ENCODE measurements at regions not wholly inside any gene's neighbourhood (a gene's known extent, or its start where the extent isn't known, plus 50 kb on each side); places are given as distances from the start of the nearest gene placed in this dataset.
A peak's percentile ranks its signal among the peaks of the same experiment; 100 is the strongest.
"Not testable (repeated sequence)": the region's sequence is repeated elsewhere in the genome, so short reads cannot be mapped to it uniquely, and the experiment has no call there.

- DNase-seq, result not testable (repeated sequence)
Measured at GRCh38 chr5:176140138-176140537, 98.1 kb upstream of the SIMC1 start.

- no peak for DNase-seq
Measured at GRCh38 chr5:176144508-176144907, 93.7 kb upstream of the SIMC1 start.

DNA sequence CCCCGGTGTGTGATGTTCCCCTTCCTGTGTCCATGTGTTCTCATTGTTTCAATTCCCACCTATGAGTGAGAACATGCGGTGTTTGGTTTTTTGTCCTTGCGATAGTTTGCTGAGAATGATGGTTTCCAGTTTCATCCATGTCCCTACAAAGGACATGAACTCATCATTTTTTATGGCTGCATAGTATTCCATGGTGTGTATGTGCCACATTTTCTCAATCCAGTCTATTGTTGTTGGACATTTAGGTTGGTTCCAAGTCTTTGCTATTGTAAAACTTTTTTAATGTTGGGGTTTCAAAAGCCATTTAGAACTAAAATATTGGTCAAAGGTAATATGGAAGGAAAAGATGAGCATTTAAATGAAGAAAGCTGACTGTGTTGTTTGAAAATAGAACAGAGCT is 88.3 kb upstream of the SIMC1 start:
- DNase-seq, result not testable (repeated sequence)

GRCh38 chr5:176151281-176151680 is 86.9 kb upstream of the SIMC1 start:
- DNase-seq, result no peak

GRCh38 chr5:176152191-176152929 is 85.9 kb upstream of the SIMC1 start:
- DNase-seq, result peak in 1 of 56 donors; percentile 25

DNA sequence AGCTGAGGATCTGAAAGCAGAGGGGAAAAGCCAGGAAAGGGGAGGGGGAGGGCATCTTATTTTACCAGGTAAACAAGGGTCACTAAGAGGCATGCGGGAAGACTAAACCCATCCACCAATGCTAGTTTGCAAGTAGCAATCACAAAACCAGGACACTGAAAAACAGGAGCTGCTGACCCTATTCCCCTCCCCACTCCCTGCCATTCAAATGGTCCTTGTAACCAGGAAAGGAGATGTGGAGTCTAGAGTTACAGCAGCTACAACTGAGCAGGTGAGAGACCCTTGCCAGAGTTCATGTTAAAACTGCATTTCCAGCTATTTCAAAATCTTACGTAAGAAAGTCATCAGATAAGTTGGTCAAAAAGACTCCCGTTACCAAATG is 85.3 kb upstream of the SIMC1 start:
- no peak for DNase-seq

- no peak for DNase-seq
Measured at GRCh38 chr5:176153741-176154140, 84.5 kb upstream of the SIMC1 start.

DNA sequence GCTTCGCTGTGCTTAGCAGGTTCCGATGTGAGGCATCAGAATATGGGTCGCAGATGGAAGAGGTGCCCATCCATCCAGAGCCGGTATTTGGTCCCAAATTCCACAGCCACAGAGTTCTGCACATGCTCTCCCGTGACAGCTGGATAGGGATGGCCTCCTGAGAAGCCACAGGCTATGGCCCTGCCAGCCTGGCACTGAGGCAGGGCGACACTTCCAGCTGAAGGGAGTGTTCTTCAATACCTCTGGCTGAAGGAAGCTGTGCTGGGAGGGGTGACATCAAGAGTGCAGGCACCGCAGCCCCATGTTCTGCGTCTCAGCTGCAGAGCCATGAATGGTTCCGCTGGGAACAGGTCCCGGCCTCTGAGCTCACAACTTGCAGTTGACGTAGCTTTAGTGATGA is 83.4 kb upstream of the SIMC1 start:
- DNase-seq, result no peak

DNA sequence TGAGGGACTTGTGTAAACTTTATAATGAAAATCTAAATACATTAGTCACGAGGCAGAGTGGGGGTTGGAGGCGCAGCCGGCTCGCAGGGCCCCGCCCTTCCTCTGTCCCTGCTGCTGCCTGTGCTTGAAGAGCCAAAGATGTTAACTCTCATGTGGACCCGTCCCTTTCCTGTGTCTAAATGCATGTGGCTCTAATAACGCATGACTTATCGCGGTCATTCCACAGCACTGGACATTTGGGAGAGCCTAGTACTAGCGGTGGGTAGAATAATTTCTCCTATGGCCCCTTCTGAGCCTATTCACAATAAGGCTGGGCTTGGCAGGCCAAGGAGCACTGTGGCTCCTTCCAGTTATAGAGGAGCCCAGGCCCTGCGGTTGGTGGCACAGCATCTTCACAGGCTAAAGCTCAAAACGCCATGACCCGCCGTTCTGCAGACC is 82.3 kb upstream of the SIMC1 start:
- DNase-seq, result no peak

- no peak for DNase-seq
Measured at GRCh38 chr5:176157656-176158055, 80.6 kb upstream of the SIMC1 start.

DNA sequence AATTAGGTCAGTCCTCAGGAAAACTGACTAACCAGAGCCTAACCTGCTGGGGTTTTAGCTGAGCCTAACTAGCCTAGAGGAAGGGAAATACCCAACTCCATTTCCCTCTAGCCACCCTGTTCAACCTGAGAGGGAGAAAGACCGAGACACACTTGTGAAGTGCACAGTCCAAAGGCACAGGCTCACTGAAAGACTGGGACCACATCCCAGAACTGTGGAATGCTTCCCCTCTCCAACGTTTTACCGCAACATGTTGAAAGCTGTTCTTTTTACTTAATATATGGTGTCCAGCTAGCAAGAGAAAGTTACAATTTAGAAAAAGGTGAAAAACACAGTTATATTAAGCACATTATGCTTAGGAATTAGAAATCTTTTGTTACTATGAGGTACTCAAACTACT is 76.8 kb upstream of the SIMC1 start:
- no peak for DNase-seq

DNA sequence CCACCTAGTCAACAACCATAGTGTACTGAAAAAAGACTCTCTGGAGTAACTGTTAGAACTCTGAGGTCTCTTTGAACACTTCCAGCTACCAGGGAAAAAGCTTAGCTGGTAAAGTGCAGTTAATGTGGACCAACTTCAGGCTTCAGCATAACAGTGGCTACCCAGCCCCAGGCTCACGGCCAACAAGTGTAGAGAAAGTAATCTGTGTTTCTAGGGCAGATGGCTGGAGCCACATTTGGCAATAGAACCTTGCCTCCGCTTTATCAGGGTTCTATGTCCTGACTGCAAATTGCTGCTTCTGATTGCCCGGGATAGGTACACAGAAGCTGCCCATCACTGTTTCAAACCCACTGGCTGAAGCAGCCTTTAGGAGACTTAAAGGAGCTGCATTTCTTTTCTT is 76.0 kb upstream of the SIMC1 start:
- peak in 7 of 56 donors; percentile 8 to 41 (median 14) for DNase-seq

- no peak for DNase-seq
Measured at GRCh38 chr5:176162888-176163287, 75.3 kb upstream of the SIMC1 start.

DNA sequence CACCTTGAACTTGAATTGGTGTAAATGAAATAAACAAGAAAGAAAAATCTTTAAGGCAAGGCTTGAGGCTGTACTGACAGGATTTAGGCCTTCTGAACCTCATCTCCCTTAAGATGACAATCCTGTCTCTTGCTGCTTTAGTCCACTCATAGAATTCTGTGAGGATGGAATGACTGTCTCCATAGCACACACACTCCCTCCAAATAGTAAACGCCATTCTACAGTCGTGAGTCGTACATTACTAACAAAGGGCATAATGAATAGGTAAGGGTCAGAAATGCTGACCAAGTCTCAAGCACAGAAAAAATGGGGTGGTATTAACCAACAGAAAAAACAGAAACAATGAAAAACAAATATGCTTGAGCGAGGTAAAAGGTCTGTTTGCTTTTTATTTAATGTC is 71.8 kb upstream of the SIMC1 start:
- no peak for DNase-seq

GRCh38 chr5:176167800-176168199 is 70.4 kb upstream of the SIMC1 start:
- DNase-seq, result no peak

GRCh38 chr5:176169393-176170063 is 68.7 kb upstream of the SIMC1 start:
- DNase-seq, result no peak

- no peak for DNase-seq
Measured at GRCh38 chr5:176170084-176170483, 68.1 kb upstream of the SIMC1 start.

- peak in 4 of 56 donors; percentile 12 to 22 (median 17) for DNase-seq
Measured at GRCh38 chr5:176171171-176171760, 67.0 kb upstream of the SIMC1 start.

DNA sequence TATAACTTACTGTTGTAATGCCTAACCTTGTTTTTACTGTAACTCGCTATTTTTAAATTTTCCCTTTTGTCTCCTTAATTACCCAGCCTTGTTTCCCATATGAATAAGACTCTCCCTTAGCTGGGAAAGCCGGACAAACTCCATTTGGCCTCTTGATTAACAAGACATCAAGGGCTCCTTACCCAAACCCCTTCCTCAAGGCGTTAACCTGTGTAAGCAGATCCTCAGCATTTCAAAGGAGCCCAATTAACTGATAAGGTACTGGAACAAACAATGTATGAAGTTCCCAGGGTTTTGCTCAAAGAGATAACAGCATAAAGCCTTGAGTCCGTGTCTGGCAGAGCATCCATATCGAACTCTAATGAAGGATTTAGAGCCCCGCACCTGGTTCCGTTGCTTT is 66.0 kb upstream of the SIMC1 start:
- DNase-seq, result no peak

DNA sequence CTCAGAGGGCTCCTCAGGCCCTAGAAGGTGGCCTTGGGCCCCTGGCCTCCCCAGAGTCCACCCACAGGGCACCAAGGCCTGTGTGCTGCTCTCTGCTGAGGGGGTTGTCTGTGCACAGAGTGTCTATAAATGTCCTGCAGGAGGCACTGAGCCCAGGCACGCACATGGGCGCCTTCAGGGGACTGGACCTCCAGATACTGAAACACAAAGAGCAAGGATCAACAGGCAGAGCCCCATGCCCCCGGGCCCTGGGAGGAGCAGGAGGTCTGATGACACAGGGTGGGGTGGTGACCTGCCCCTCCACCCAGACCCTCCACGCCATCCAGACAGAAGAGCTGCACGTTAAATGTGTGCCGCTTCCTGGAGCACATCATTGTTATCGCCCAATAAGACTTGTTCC is 64.6 kb upstream of the SIMC1 start:
- DNase-seq, result no peak

GRCh38 chr5:176174345-176175025 is 63.7 kb upstream of the SIMC1 start:
- no peak for DNase-seq

Measured in amygdala (tissue), 56 donors.